ENCODE measurements at regions not wholly inside any gene's neighbourhood (a gene's known extent, or its start where the extent isn't known, plus 50 kb on each side); places are given as distances from the start of the nearest gene placed in this dataset.

- TF ChIP-seq CTCF (IDR thresholded peaks at IDR 0.05) (no peak), POLR2AphosphoS5 (IDR thresholded peaks at IDR 0.05; ENCODE audit: low read depth, low read length) (no peak), REST (IDR thresholded peaks at IDR 0.05; ENCODE audit: insufficient read depth in 1 of 2, low read depth in 2 of 2, low read length in 1 of 2) (no peak), TCF7L2 (IDR thresholded peaks at IDR 0.05; ENCODE audit: low read depth, low read length) (no peak), SIN3A (IDR thresholded peaks at IDR 0.05; ENCODE audit: borderline replicate concordance, insufficient read depth, low read depth, low read length) (no peak)
These were observed 352.6 kb downstream of the TNS1 start for GRCh38 chr2:217650229-217650628.

Measured in Panc1 (cell line).